ENCODE measurements at regions not wholly inside any gene's neighbourhood (a gene's known extent, or its start where the extent isn't known, plus 50 kb on each side); places are given as distances from the start of the nearest gene placed in this dataset.

GRCh38 chr3:174362556-174362955, 496.6 kb upstream of the NAALADL2 start:
- TF ChIP-seq EZH2 (IDR thresholded peaks at IDR 0.05; ENCODE audit: borderline replicate concordance, low read depth, low read length, poor library complexity, severe bottlenecking): no peak
- no peak for TF ChIP-seq CTCF (conservative IDR thresholded peaks at IDR 0.05; ENCODE audit: low read depth, low read length)

Measured in A673 (cell line).